ENCODE measurements at regions not wholly inside any gene's neighbourhood (a gene's known extent, or its start where the extent isn't known, plus 50 kb on each side); places are given as distances from the start of the nearest gene placed in this dataset.
"Not testable (repeated sequence)": the region's sequence is repeated elsewhere in the genome, so short reads cannot be mapped to it uniquely, and the experiment has no call there.

DNA sequence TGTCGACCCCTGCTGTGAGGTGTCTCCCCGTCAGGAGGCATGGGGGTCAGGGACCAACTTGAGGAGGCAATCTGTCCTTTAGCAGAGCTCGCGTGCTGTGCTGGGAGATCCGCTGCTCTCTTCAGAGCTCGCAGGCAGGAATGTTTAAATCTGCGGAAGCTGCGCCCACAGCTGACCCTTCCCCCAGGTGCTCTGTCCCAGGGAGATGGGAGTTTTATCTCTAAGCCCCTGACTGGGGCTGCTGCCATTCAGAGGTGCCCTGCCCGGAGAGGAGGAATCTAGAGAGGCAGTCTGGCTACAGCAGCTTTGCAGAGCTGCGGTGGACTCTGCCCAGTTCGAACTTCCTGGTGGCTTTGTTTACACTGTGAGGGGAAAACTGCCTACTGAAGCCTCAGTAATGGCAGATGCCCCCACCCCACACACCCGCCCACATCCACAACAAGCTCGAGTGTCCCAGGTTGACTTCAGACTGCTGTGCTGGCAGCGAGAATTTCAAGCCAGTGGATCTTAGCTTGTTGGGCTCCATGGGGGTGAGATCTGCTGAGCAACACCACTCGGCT lies 133.1 kb downstream of the CENPC start:
- DNase-seq (ENCODE audit: low spot score); FAIRE-seq: not testable (repeated sequence)

DNA sequence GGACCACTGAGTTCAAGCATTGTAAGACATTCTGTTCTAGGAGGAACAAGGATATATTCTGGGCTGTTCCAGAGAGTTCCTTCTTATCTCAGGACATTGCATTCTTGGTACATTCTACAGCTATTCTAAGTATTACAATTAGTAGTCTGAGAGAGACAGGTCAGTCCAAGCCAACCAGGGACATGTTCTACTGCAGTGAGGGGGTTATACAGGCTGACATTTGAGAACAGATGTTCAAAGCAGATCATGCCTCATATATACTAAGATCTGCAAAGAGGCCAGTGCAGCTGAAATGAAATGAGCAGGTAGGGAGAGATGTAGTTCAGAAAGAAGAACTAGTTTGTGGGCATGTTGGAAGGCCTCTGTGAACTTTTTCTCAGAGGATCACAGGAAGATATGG lies 142.0 kb downstream of the CENPC start:
- no peak for DNase-seq (ENCODE audit: low spot score)
- FAIRE-seq = no peak

DNA sequence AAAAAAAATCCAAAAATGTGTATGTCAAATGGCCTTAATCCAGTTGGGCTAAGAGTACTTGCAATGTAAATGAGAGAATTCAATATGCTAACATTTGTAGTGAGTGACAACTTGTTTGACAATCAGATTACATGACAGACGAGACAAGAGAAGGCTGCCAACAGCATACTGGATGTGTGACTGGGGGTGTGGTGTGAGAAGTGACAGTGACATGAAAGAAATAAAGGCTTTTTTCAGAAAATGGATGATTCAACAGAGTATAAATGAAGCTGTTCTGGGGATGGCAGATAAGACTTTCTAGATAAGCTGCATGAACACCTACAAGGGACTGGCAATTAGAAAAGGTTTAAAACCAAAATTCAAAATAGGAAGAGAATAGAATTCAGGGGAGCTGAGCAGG lies 143.4 kb downstream of the CENPC start:
- DNase-seq (ENCODE audit: low spot score) (no peak), FAIRE-seq (no peak)

DNA sequence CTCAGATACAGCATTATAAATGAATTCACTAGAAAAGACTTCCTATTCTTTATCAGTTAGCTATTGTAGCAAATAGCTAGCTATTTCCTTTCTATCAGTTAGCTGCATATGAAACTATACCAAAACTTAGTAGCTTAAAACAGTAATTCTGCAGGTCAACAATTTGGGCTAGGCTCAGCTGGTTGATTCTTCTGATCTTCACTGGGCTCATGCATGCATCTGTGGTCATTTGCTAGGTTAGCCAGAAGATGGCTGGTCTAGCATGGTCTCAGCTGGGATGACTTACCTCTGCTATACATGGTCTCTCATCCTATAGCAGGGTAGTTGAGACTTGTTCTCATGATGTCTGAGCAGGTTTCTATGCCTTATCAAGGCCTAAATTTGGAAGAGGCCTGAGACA lies 147.4 kb downstream of the CENPC start:
- DNase-seq (ENCODE audit: low spot score) (no peak), FAIRE-seq (no peak)

GRCh38 chr4:67397031-67397430 lies 148.3 kb downstream of the CENPC start:
- DNase-seq (ENCODE audit: low spot score) = no peak
- FAIRE-seq = no peak

- DNase-seq (ENCODE audit: low spot score) (peak; percentile 12), FAIRE-seq (peak; percentile 40)
These were observed 149.3 kb downstream of the CENPC start for GRCh38 chr4:67396008-67396407.

GRCh38 chr4:67394879-67395278 lies 150.4 kb downstream of the CENPC start:
- FAIRE-seq (no peak), DNase-seq (ENCODE audit: low spot score) (no peak)

DNA sequence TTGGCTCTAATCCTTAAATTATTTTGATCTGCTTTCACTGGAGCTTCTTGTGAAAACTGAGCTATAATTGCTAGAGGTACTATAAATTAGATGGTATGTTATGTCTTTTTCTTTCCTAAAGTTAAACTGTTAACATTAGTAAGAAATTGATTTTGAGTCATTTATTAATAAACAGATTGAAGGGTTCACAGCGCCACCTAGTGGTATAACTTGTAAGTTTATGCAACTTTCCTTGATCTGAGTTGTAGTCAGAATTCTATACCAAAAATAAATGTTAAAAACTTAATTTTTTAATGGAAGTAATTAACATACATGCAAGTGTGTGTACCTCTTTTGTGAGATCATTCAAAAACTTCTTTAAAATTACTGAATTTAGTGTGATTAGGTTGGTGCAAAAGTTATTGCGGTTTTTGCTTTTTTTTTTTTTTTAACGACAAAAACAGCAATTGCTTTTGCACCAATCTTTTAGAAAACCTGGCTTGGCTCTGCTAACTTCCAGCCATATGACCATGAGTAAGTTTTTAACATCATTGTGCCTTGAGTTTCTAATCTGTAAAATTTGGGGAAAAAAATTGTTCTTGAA lies 151.5 kb downstream of the CENPC start:
- FAIRE-seq (peak; percentile 80), DNase-seq (ENCODE audit: low spot score) (peak; percentile 24)

GRCh38 chr4:67393007-67393406 lies 152.3 kb downstream of the CENPC start:
- DNase-seq (ENCODE audit: low spot score) (no peak), FAIRE-seq (no peak)

DNA sequence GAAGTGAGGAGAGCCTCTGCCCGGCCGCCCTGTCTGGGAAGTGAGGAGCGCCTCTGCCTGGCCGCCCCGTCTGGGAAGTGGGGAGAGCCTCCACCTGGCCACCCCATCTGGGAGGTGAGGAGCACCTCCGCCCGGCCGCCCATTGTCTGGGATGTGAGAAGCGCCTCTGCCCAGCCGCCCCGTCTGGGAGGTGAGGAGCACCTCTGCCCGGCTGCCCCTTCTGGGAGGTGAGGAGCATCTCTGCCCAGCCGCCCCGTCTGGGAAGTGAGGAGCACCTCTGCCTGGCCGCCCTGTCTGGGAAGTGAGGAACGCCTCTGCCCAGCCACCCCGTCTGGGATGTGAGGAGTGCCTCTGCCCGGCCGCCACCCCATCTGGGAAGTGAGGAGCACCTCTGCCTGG lies 163.9 kb downstream of the CENPC start:
- DNase-seq (ENCODE audit: low spot score); FAIRE-seq: not testable (repeated sequence)

GRCh38 chr4:67380702-67381405 lies 164.4 kb downstream of the CENPC start:
- not testable (repeated sequence) for DNase-seq (ENCODE audit: low spot score); FAIRE-seq

DNA sequence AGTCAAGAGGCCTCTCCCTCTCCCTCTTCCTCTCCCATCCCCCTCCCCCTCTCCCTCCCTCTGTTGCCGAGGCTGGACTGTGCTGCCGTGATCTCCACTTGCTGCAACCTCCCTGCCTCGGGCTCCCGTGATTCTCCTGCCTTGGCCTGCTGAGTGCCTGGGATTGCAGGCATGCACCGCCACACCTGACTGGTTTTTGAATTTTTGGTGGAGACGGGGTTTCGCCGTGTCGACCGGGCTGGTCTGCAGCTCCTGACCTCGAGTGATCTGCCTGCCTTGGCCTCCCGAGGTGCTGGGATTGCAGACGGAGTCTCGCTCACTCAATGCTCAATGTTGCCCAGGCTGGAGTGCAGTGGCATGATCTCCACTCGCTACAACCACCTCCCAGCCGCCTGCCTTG lies 165.1 kb downstream of the CENPC start:
- DNase-seq (ENCODE audit: low spot score) = no peak
- no peak for FAIRE-seq

GRCh38 chr4:67375291-67375690 lies 170.0 kb downstream of the CENPC start:
- FAIRE-seq (no peak), DNase-seq (ENCODE audit: low spot score) (no peak)

DNA sequence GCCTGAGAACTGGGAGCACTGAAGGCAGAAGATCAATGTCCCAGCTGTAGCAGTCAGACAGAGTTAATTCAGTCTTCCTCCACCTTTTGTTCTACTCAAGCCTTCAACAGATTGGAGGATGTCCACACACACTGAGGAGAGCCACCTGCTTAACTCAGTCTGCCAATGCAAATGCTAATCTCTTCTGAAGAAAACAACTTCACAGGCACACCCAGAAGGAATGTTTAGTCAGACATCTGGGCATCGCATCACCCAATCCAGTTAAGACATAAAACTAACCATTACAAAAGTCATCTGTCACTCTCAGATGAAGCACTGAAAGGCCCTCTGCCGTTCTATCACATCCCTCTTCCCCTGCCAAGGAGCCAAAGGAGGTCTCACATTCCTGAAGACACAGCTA lies 173.7 kb downstream of the CENPC start:
- FAIRE-seq (no peak), DNase-seq (ENCODE audit: low spot score) (no peak)

DNA sequence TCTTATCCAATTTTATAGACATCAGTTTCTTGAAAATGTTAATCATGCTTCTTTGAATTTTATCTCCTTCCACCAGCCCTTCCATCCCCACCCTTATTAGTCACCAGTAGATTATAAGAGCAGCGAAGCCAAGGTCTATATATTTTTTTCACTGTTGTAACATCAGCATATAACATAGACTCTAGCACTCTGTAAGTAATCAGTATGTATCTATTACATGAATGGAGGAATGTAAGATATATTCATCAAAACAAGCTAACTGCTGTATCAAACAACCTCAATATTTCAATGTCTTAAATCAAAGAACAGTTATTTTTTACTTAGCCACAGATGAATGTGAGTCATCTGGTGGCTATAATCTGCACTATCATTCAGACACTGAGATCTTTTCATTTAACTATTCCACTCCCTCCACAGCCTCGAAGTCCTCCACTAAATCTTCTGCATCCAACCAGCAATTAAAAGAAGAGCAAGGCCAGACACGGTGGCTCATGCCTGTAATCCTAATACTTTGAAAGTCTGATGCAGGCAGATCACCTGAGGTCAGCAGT lies 178.9 kb downstream of the CENPC start:
- no peak for FAIRE-seq
- DNase-seq (ENCODE audit: low spot score) = no peak

DNA sequence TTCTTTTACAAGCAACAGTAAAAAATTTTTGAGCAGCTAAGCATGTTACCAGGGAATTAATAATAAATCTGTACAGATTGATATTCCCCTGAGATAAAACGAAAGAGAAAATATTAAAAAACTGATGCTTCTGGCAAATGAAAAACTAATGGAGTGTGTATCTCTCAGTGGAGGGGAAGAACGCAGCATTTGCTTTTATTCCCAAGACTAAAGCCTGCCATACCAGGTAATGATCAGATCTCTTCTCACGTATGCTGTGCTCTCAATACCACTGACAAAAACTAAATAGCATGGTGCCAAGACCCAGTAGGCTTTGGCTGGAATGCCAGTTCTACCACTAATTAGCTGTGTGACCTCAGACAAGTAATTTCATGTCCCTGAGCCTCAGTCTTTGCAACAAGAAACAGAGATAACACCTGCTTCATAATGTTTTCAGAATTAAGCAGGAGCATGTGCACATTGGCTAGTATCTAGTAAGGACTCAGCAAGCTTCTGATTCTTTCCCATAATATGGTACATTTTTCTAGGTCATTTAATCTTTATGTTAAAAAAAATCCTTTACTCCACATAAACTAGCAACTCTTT lies 179.6 kb downstream of the CENPC start:
- DNase-seq (ENCODE audit: low spot score) (no peak), FAIRE-seq (no peak)

GRCh38 chr4:67355806-67356205 lies 189.5 kb downstream of the CENPC start:
- DNase-seq (ENCODE audit: low spot score) (no peak), FAIRE-seq (peak; percentile 27)

GRCh38 chr4:67346654-67347053 lies 198.6 kb downstream of the CENPC start:
- DNase-seq (ENCODE audit: low spot score) (no peak), FAIRE-seq (no peak)

GRCh38 chr4:67344594-67345380 lies 200.5 kb downstream of the CENPC start:
- FAIRE-seq (no peak), DNase-seq (ENCODE audit: low spot score) (no peak)

GRCh38 chr4:67343199-67343598 lies 202.1 kb downstream of the CENPC start:
- FAIRE-seq = no peak
- DNase-seq (ENCODE audit: low spot score) = no peak

GRCh38 chr4:67342291-67342690 lies 203.0 kb downstream of the CENPC start:
- FAIRE-seq = no peak

DNA sequence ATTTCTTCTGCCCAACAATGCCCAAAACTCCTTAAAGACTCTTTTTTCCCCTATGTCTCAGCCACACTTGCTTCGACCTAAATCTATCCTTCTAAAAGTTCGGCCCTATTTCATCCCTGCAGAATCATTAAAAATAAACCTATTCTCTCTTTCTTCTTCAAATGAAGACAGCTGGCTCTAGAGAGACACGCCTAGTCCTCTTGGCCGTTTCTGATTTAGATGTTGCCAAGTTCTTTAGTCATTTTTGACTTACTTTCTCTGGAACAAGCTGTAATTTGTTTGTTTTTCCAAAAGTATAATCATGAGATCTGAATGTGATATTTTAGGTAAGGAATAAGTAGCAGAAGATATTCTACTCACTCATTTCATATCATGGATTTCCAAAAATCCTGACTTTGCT lies 211.6 kb downstream of the CENPC start:
- FAIRE-seq = no peak
- no peak for DNase-seq (ENCODE audit: low spot score)

More at GRCh38 chr4:67342291-67342690, 203.0 kb downstream of the CENPC start:
- DNase-seq (ENCODE audit: low spot score) = no peak

Measured in RCC 7860 (cell line).